Myocyte (in vitro differentiated cells): ENCODE measurements at regions not wholly inside any gene's neighbourhood (a gene's known extent, or its start where the extent isn't known, plus 50 kb on each side); places are given as distances from the start of the nearest gene placed in this dataset.
A peak's percentile ranks its signal among the peaks of the same experiment; 100 is the strongest.

Source experiments
- DNase-seq: peaks from one replicate; pipeline ENCODE4 v3.0.0-alpha.2; 2012; ENCODE audit warnings: low read depth

DNA sequence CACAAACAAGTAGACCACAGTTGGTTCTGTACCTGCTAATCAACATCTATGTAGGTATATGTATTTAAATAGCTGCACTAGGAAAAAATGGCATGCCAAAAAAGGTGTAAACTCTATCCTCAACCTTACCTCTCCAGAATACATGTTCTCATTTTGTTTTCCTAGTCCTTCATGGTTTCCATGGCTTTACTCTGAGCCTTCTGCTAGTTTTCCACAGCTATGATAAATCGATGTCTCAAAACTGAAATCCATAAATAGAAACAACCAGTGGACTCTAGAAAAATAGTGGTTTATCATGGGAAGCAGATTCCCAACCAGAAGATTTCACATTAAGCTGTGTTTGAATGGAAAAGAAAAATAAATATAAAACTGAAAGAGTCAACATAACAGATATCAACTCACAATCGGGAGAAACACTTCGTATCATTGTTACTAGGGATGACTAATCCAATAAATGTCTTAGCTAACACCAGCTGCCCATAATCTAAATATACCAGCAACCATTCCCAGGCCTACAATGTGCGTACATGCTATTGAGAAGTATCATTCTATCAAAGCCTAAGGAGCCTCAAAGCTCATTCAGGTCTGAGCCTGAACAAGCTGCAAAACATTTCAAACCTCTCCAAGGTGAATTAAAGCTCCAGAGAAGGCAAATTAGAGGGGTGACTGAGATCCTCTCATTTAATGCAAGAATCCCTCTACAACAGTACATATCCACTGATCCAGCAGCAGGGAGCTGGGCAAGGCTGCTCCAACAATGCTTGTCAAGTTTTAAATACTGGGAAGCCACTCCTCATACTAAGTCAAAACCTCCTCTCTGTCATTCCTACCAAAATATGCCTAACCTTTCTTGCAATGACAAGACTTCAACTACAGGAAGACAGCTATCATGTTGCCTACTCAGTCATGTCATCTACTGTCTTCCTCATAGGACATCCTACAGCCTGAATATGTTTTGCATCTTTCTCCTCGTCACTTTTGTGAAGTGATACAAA is 90.2 kb downstream of the KCTD12 start:
- peak; percentile 56 for DNase-seq

DNA sequence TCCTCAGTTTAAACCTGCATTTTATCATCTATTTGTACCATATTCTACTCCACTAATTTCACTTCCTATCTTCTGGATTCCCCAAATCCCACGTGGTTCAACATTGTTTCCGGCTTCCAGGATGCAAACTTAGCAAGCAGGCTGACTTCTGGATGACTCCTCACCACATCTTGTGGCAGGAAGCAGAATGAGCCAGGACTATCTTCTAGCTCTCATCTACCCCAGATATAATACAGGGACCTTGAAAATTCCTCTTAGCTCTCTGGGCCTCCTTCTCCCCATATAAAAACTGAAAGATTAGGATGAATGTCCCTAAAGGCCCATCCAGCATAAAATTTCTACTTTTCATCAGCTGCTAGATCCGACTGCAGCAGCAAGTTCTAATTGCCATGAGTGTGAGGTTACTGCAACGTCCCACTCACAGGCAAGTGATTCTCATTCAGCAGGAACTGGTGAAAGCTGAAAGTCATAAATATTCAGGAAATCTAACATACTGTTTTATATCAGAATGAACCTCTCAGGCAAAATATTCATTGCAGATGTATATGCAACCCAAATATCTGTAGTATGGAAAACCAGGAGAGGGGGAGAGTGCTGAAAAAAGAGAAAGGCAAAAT is 93.4 kb downstream of the KCTD12 start:
- DNase-seq, result peak; percentile 68

DNA sequence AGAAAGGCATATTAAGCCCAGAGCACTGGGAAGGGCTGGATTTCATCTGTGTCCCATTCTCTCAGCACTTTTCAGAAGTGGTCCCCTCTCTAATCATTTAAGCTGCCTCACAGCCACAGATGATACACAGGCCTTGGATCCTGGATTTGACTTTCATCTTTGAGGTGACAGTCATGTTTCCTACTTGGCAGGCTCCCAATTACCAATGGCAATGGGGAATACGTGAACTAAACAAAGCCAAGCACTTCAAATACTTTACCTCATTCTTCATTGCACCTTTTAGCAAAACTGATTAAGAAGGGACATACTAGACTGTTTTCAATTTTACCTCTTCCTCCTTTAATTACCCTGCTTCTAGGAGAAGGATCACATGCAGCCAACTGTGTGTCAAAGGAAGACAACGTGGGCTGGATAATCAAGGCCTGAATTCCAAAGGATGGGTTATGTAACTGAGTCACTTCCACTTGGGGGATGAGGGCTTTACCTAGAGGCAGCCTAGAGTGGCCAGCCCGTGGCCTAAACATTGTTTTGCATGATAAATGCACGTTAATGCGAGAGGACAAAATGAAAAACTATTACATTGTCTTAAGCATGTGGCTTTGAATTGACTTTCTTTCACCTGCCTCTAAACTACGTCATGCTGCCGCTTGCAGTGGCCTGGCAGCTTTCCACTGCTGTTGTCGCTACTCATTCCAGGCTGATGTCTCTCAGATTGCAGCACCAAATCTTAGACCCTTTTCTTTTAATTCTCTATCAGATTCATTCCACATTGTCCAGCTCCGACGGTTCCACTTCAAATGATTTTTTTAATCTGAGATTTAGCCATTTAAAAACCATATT is 95.0 kb downstream of the KCTD12 start:
- no peak for DNase-seq

DNA sequence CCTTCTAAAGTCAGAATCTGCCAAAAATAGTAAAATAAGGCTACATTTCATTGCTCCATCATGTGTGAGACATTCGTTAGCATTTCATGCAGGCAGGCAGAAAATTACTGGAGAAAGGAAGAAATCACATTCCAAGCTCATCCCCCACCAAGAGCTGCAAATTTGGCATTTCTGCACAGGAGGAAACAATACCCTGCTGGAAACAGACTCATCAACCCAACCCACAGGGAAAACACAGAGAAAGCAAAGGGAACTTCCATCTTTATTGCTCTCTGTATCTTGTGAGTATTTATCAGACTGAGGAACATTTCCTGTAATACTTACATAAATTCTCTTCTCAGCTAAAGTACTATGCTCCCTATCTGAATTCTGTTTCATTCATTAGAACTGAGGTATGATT is 95.7 kb downstream of the KCTD12 start:
- DNase-seq, result no peak

DNA sequence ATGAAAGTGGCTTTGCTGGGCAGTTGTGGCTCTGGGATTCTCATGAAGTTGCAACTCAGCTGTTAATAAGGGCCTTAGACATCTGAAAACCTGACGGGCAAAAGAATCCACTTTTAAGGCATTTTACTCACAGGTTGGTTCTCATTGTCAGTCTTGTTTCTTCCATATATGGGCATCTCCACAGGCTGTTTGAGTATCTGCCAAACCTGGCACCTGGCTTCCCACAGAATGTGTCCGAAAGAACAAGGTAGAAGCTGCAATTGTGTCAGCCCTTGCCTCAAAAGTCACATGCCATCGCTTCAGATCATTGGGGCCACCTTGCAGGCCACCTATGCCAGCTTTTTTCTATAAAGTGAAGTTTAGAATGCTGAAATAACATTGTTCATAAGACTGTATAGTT is 102.4 kb downstream of the KCTD12 start:
- no peak for DNase-seq

DNA sequence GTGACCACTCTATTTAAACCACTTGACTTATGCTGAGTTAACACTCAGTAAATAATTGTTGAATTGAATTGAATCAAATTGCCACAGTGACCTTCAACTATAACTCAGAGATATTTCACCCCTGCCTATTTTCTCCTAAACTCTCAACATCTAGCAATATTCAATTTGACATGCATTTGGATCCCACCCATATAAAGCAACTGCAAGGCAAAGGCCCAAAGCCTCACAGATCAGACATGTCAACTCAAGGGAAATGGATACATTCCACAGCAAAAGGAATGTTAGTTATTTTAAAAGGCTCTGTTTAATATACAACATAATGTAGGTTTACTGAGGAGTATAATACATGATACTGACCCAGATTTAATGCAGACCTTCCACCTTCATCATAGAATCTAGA is 107.4 kb downstream of the KCTD12 start:
- no peak for DNase-seq

DNA sequence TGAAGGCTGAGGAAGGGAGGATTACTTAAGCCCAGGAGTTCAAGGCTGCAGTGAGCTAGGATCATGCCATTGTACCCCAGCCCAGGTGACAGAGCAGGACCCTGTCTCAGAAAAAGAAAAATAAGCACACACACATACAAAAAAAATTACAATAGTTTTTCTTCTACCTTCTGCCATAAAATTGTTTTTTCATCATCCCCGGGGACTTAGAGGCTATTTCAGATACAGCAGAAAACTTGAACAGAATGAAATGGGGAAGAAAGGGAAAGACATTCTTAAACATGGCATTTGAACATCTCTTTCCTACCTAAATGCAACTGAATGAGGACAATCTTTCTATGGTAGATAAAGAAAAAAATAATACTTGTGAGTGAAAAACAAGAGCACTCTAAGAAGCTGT is 109.1 kb downstream of the KCTD12 start:
- no peak for DNase-seq

DNA sequence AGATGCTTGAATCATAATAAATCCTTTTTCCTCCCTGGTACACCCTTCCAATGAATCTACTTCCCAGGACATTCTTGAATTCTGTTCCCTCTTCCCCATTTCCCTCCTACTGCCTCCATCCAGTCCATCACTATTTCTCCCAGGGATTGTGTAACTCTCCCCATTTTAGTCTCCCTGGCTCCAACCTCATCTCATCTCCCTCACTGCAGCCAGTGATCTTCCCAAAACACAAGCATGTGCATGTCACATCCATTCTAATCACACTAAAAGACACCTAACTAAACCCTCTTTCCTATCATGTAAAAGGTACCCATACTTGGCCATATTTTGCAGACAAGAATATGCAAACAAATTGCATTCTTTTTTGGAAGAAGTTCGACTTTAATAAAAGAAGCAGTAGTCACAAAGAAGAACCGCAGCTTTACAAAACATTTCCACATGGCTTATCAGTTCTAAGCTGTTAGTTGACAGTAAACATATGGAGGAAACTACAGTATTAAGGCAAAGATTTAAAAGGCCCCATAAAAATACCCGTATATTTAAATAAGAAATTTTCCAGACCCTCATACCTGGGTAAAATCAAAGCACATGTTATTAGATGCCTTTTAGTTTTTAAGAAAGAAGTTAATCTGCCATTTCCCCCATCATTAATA is 111.0 kb downstream of the KCTD12 start:
- no peak for DNase-seq

DNA sequence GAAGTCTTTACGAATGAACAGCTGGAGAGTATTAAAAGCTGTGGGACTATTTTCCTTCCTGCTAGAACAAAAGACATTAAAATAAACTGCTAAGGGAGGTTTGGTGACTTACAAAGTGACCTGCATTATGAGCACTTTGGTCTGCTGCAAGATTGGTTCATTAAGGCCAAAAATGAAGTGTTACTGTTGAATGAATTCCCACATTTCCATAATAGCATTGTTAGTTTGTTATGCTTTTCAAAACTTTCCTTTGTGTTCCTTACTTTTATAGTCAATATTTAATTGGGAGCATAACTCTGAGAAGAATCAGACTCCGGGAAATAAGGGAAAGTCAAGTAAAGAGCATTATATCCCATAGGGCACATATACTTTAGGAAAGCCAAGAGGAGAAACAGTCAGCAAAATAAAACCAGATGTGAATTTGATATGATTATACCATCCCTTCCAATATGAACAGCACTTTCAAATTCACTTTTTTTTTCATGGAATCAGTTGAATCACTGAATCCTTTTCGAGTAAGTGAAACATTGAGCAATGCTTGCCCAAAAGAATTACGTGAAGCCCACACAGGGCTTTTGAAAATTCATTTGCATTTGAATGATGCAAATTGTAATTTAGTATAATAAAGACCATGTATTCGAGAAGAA is 112.6 kb downstream of the KCTD12 start:
- no peak for DNase-seq

DNA sequence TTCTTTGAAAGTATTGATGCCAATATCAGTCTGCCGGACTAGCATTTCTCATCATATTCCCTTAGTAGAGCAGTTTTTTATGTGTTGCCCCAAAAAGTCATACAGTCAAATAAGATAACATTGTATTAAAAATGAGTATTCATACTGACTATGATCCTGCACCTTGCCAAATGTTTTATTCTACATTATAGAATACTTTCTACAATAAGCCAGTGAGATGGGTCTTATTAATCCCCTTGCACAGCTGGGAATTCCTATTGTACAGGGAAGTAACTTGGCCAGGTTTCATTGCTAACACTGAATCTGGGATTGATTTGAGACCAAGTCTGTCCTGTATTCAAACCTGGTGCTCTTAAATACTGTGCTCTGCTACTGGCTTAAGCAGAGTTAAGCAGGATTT is 114.0 kb downstream of the KCTD12 start:
- DNase-seq, result no peak

DNA sequence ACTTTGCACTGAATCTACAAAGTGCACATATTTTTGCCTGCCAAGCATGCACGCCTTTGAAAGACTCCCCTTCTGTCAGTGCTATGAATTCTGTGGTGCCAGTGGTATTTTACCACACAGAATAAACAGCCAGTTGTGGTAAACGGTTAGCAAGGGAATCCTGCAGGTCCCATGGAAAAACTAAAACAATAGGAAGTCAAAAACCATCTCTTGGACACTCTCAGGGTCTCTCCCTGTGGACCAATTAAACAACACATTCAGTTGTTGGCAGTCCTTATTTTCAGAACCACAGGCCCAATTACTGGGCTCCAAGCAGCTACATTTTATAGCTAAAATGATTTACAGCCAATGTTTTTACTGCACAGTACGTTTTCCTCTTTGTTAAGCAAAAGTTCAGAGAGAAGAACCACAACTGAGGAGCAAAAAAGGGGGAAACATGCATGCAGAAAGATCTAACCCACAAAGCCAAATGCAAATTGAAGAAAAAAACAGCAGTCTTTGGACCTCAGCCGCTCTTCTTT is 116.9 kb downstream of the KCTD12 start:
- DNase-seq, result peak; percentile 83

DNA sequence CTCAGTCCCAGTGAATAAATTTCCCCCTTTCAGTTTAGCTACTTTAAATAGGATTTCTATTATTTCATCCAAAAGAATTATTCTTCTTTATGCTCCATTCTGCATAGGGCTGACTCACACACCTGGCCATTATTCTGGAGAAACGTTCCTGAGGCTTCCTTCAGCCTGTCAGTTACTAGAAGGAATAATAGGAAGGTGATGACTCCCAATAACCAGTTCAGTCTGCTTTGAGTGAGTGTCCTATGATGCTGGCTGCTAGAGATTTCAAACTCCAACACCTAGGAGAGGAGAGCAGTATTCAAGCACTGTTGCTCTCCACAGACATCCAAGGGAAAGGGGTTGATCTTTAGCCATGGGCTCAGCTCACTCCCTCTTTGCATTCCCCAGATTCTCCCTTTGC is 117.8 kb downstream of the KCTD12 start:
- no peak for DNase-seq

DNA sequence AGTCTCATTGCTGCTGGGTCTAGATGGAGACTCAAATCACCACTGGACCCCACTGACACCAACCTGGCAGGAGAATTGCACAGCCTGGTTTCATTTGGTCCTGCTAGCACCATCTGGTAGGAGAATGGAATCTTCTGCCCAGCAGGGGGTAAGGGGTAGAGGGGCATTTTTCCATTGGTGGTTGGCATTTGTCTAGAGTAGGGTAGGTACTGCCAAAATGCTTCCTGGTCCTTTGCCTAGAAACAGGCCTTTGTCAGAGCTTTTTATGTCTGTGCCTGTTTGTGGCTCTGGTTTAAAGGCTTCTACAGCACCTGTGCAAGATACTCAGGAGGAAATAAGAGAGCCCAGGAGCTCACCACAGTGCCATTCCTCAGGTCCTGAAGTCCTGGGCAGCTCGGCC is 121.3 kb downstream of the KCTD12 start:
- peak; percentile 26 for DNase-seq

DNA sequence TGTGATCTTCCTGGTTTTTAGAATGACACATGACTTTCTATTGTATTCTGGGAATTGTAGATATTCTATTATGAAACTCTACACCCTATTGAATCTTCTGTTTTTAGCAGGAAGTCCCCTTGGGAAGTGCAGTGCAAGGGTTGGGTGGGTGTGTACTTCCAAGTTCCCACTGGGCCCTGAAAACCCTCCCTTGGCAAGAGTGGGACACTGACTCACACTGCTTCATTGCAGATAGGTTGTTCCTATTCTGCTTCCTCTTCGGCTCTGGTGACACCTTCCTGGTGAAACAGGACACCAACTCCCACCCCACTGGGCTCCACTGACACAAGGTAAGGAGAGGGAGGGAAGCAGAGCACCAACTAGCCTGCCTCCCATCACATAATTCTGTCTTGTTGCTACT is 121.8 kb downstream of the KCTD12 start:
- DNase-seq, result peak; percentile 67

DNA sequence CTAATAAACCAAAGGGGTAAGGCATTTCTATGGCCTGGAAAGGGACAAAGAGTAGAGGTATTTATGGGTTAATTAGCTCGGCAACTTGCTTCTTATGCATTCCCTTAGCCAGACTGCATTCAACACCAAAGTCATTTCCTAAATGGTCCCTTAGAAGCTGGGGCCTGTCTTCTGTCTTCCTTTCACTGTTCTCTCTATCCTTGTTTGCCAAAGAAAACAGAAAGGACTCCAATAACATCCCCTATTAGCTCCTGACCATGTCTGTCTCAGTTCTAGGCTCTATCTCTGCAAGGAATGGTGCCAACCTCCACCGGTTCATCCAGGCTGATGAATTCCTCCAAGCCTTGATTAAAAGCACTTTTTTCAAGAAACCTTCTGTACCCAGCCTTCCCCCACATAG is 123.5 kb downstream of the KCTD12 start:
- DNase-seq, result no peak

DNA sequence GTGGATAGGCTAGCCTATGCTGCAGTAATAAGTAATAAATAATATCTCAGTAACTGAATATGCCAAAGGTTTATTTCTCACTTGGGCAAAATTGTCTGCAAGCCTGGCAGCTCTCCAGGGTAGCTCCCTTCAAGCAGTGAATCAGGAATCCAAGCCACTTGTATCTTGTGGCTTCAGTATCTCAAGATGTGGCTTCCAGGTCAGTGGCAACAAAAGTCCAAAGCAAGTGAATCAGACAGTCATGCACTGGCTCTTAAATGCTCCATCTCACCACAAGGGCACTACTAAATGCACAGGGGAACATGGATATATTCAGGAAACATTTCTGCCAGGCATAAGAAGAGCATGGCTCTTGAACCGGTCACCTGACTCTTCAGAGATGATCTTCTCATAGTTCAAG is 126.3 kb downstream of the KCTD12 start:
- DNase-seq, result peak; percentile 88

DNA sequence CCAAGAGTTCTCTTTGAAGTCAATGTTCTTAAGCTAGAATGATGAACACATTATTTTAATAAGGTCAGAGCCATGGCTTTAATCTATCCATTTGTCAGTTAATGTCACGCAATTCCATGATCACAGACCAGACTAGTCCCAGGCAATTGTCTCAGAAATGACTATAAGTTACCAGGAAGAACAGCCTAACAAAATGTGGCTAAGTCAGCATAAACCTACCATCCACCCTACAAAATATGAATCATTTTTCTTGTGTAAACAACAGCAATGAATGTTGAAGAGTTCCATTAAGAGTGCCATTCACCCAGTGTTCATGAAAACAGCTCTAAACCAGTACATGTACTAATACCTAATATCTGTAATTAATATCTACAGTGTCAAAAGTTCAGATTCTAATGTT is 127.5 kb downstream of the KCTD12 start:
- DNase-seq, result no peak

DNA sequence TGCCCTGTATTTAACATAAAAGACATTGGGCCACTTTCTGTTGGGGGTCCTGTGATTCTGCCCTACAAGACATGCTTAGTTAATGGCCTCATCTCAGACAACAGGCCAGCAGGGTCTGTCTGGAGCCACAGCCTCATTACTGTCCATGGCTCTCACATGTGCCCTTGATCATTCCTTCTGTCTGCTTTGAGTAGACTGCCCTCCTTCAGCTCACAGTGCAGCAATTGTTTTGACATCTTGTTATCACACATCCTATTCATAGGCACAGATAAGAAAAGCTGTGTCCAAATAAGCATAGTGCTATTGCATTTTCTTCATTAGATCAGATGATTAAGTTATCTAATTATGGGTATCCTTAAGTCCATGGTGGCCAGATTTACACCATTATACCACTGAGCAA is 127.9 kb downstream of the KCTD12 start:
- peak; percentile 45 for DNase-seq

DNA sequence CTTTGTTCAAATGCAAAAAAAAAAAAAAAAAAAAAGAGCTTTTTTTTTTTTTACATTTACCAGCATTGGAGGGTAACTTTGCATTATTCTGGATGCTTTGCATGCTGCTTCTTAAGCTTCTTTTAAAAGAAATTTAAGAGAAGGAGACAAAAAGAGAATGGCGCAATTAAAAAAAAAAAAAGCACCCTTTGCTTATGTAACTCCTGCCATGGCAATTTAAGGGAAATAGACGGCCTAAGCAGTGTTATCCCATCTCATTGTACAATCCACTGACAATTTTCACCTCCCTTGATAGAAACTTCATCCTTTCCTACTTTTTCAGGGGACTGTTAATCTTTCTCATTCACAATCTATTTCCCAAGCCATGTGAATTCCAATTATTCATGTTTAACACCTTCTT is 129.8 kb downstream of the KCTD12 start:
- DNase-seq, result no peak

DNA sequence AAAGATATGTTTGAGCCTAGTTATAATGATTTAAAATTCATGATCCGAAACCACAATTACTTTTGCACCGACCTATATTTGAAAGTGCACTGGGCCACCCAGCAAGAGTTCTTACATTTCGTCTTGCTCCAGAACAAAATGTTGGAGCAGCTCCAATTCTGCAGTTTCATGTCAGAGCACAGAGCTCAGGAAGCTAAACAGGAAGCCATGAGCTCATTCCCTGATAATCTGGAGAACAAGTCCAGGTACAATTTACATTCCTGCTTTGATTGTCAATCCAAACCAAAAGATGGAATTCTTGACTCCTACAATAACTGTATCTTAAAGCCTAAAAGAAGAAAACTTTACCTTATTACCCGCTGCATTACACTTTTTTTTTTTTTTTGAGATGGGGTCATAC is 131.8 kb downstream of the KCTD12 start:
- DNase-seq, result no peak

DNA sequence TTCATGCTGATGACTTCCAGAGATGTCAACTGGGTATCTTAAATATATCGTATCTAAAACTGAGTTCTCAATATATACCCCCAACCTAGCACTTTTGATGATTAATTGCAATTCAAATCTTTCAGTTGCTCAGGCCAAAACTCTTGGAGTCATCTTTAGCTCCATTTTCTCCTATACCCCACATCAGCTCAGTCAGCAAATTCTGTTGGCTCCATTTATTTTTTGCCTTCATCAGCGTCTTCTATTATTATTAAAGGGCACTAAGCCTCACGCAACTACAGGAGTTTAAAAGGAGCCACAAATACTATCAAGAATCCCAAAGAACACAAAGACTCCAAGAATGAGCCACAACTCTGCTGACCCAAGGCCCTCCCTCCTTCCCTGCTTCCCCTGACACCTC is 134.9 kb downstream of the KCTD12 start:
- no peak for DNase-seq
